Natural killer cell (primary cell): ENCODE measurements at regions not wholly inside any gene's neighbourhood (a gene's known extent, or its start where the extent isn't known, plus 50 kb on each side); places are given as distances from the start of the nearest gene placed in this dataset.
A peak's percentile ranks its signal among the peaks of the same experiment; 100 is the strongest.
"Not testable (repeated sequence)": the region's sequence is repeated elsewhere in the genome, so short reads cannot be mapped to it uniquely, and the experiment has no call there.

Source experiments
- ATAC-seq, 3 donors: fragments of 150-1000 bp in 2 of 3; fragments of 200-7000 bp in 1 of 3; cut with Tn5 transposase; 1 replicate in 1 of 3; 2 replicates in 2 of 3; pipeline ENCODE4 v1.10.0; 2021; ENCODE audit warnings: mild to moderate bottlenecking in 2 of 3, moderate library complexity in 2 of 3
- DNase-seq, 2 donors: peaks; one replicate each; pipeline versions ENCODE4 v3.0.0 to v3.0.0-alpha.2; 2013 to 2021; ENCODE audit warnings: mixed read lengths in 1 of 2
- H3K27ac ChIP-seq: one replicate; pipeline ENCODE4 v1.5.1; 2013; ENCODE audit warnings: mild to moderate bottlenecking, low read length
- H3K27me3 ChIP-seq: one replicate; pipeline ENCODE4 v1.6.1; 2013; ENCODE audit warnings: low read length; ENCODE audit not compliant: control insufficient read depth, insufficient read depth
- H3K36me3 ChIP-seq: one replicate; pipeline ENCODE4 v1.6.1; 2013; ENCODE audit warnings: low read length; ENCODE audit not compliant: control insufficient read depth, insufficient read depth
- H3K4me1 ChIP-seq: one replicate; pipeline ENCODE4 v1.6.1; 2013; ENCODE audit warnings: low read length; ENCODE audit not compliant: control insufficient read depth, insufficient read depth
- H3K4me3 ChIP-seq: one replicate; pipeline ENCODE4 v1.5.1; 2013; ENCODE audit warnings: low read length
- H3K9me3 ChIP-seq: one replicate; pipeline ENCODE4 v1.6.1; 2013; ENCODE audit warnings: low read length; ENCODE audit not compliant: control insufficient read depth, insufficient read depth
- H3K27ac Mint-ChIP-seq, 2 donors: one replicate each; pipeline ENCODE4 v1.8.0; 2022; ENCODE audit warnings: mild to moderate bottlenecking in 2 of 2, mixed read lengths in 2 of 2, moderate library complexity in 1 of 2
- H3K27me3 Mint-ChIP-seq, 2 donors: one replicate each; pipeline ENCODE4 v1.8.0; 2022; ENCODE audit warnings: low read depth in 2 of 2, mixed read lengths in 2 of 2
- H3K36me3 Mint-ChIP-seq: one replicate; pipeline ENCODE4 v1.8.0; 2022; ENCODE audit warnings: mixed read lengths
- H3K4me1 Mint-ChIP-seq, 2 donors: one replicate each; pipeline ENCODE4 v1.8.0; 2022; ENCODE audit warnings: mixed read lengths in 2 of 2
- H3K4me3 Mint-ChIP-seq: one replicate; pipeline ENCODE4 v1.8.0; 2022; ENCODE audit warnings: mild to moderate bottlenecking, moderate library complexity, mixed read lengths
- H3K9me3 Mint-ChIP-seq, 2 donors: one replicate each; pipeline ENCODE4 v1.8.0; 2022; ENCODE audit warnings: mixed read lengths in 2 of 2
- WGBS: methylation state at CpG from one replicate; pipeline ENCODE4 v1.1.7; 2013; ENCODE audit warnings: missing lambda C conversion rate; ENCODE audit not compliant: insufficient coverage; 5-methylcytosine and 5-hydroxymethylcytosine counted together
- intact Hi-C: fragments of 100-400 bp; cut with micrococcal nuclease; formaldehyde crosslinking; loops from one replicate; pipeline ENCODE4 v1.14.2; 2022
- TF ChIP-seq, protein P1 (sequence below): fragments of 200-600 bp; IDR thresholded peaks from one replicate; pipeline ENCODE4 v1.8.0; 2022; ENCODE audit warnings: antibody characterized with exemption

DNA sequence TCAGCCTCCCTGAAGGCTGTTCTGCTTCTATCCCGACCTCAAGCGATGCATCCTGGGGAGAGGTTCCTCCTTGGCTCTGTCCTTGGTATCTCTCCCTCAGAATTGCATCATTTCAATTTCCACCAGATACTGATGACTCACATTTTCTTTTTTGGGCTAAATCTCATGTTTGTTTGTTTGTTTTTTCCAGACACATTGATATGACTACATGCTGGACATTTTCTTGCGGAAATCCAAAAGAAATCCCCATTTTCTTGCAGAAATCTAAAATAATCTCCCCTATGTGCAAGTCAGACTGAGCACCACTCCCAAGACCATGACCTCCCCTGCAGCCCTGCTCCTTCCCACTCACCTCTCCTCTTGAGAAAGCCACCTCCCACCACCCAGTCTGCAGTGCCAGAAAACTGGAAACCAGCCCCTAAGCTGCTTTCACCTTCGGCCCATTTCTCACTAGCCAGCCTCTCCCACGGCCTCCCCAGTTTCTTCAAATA is 260.2 kb upstream of the PRKCQ start:
- Mint-ChIP-seq H3K4me1 (peaks cover 0 to 6% of the 10 kb centered on the region in 2 donors), H3K27ac (no peak overlapping the region), H3K4me3 (no peak overlapping the region), H3K9me3 (no peaks in the 10 kb centered on the region), H3K27me3 (no peaks in the 10 kb centered on the region), H3K36me3 (no peaks in the 10 kb centered on the region)
- H3K27ac ChIP-seq = no peak overlapping the region
- ATAC-seq (no peak), DNase-seq (no peak)
- TF ChIP-seq, protein P1, sequence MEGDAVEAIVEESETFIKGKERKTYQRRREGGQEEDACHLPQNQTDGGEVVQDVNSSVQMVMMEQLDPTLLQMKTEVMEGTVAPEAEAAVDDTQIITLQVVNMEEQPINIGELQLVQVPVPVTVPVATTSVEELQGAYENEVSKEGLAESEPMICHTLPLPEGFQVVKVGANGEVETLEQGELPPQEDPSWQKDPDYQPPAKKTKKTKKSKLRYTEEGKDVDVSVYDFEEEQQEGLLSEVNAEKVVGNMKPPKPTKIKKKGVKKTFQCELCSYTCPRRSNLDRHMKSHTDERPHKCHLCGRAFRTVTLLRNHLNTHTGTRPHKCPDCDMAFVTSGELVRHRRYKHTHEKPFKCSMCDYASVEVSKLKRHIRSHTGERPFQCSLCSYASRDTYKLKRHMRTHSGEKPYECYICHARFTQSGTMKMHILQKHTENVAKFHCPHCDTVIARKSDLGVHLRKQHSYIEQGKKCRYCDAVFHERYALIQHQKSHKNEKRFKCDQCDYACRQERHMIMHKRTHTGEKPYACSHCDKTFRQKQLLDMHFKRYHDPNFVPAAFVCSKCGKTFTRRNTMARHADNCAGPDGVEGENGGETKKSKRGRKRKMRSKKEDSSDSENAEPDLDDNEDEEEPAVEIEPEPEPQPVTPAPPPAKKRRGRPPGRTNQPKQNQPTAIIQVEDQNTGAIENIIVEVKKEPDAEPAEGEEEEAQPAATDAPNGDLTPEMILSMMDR = no peak
- 92% methylated on average over 5 of the region's 5 CpGs for WGBS
- H3K9me3 ChIP-seq = no peaks in the 10 kb centered on the region
- intact Hi-C loops = loop anchor here (5.0 kb wide), 1 partner anchor 577 kb away; no protein-coding TSS in a partner anchor
- H3K36me3 ChIP-seq = no peaks in the 10 kb centered on the region
- H3K4me3 ChIP-seq = no peak overlapping the region
- H3K27me3 ChIP-seq = no peaks in the 10 kb centered on the region
- no peaks in the 10 kb centered on the region for H3K4me1 ChIP-seq

GRCh38 chr10:6838118-6838517 is 258.0 kb upstream of the PRKCQ start:
- Histone ChIP-seq H3K27ac (no peak overlapping the region), H3K4me3 (no peak overlapping the region), H3K4me1 (no peaks in the 10 kb centered on the region), H3K27me3 (no peaks in the 10 kb centered on the region), H3K9me3 (no peaks in the 10 kb centered on the region), H3K36me3 (no peaks in the 10 kb centered on the region)
- ATAC-seq (peak; percentile 38 to 50 (median 47)), DNase-seq (peak in 1 of 2 donors; percentile 30)
- intact Hi-C loops = no loop called here
- Mint-ChIP-seq H3K36me3 (no peaks in the 10 kb centered on the region), H3K4me1 (no peaks in the 10 kb centered on the region), H3K27ac (no peak overlapping the region), H3K4me3 (no peak overlapping the region), H3K9me3 (no peaks in the 10 kb centered on the region), H3K27me3 (no peaks in the 10 kb centered on the region)
- TF ChIP-seq, protein P1 = peak; percentile 17
- WGBS = 79% methylated on average over 3 of the region's 3 CpGs

DNA sequence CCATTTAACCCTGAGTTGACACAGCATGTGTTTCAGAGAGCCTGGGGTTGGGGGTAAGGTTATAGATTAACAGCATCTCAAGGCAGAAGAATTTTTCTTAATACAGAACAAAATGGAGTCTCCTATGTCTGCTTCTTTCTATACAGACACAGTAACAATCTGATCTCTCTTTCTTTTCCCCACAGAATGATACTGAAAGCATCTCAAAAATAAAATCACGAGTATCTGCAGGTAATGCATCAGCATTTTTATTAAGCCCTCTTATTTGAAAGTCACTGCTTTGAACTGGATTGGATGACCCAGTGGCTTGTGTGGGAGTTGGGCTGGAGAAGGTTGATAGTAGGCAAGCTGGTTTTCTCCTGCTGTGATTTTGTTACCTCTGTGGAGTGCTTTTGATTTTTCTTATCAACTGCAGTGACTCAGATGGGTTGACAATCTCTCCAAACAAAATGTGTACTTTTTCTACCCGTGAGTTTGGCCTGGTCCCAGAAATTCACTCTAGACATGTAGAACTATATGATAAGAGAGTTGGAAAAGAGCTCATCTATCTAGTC is 253.5 kb upstream of the PRKCQ start:
- Histone ChIP-seq H3K36me3 (no peaks in the 10 kb centered on the region), H3K27me3 (no peaks in the 10 kb centered on the region), H3K4me1 (no peaks in the 10 kb centered on the region), H3K4me3 (no peak overlapping the region), H3K27ac (no peak overlapping the region), H3K9me3 (no peaks in the 10 kb centered on the region)
- H3K36me3 Mint-ChIP-seq = no peaks in the 10 kb centered on the region
- TF ChIP-seq, protein P1 = no peak
- no peaks in the 10 kb centered on the region for H3K4me1 Mint-ChIP-seq
- ATAC-seq (no peak), DNase-seq (no peak)
- H3K27me3 Mint-ChIP-seq = peaks cover 4 to 16% of the 10 kb centered on the region in 2 donors
- H3K9me3 Mint-ChIP-seq = no peaks in the 10 kb centered on the region
- H3K27ac Mint-ChIP-seq = no peak overlapping the region
- H3K4me3 Mint-ChIP-seq = no peak overlapping the region
- intact Hi-C loops = no loop called here
- WGBS = 79% methylated on average over 2 of the region's 2 CpGs

GRCh38 chr10:6830981-6831380 is 250.9 kb upstream of the PRKCQ start:
- H3K9me3 ChIP-seq, H3K9me3 Mint-ChIP-seq, ATAC-seq, H3K27ac Mint-ChIP-seq, intact Hi-C loops, H3K27me3 ChIP-seq, H3K36me3 Mint-ChIP-seq, H3K36me3 ChIP-seq, H3K4me1 ChIP-seq, DNase-seq, H3K4me1 Mint-ChIP-seq, H3K4me3 ChIP-seq, H3K4me3 Mint-ChIP-seq, H3K27ac ChIP-seq: not testable (repeated sequence)
- H3K27me3 Mint-ChIP-seq = peaks cover 4 to 16% of the 10 kb centered on the region in 2 donors
- 93% methylated on average over 4 of the region's 4 CpGs for WGBS

GRCh38 chr10:6824793-6825192 is 244.7 kb upstream of the PRKCQ start:
- H3K27ac Mint-ChIP-seq, H3K4me3 ChIP-seq, H3K36me3 Mint-ChIP-seq, H3K4me1 ChIP-seq, H3K9me3 ChIP-seq, DNase-seq, H3K27me3 ChIP-seq, H3K4me1 Mint-ChIP-seq, intact Hi-C loops, ATAC-seq, H3K4me3 Mint-ChIP-seq, H3K27ac ChIP-seq, H3K36me3 ChIP-seq, H3K27me3 Mint-ChIP-seq, H3K9me3 Mint-ChIP-seq: not testable (repeated sequence)
- 67% methylated on average over 1 of the region's 5 CpGs for WGBS
